ENCODE measurements at regions not wholly inside any gene's neighbourhood (a gene's known extent, or its start where the extent isn't known, plus 50 kb on each side); places are given as distances from the start of the nearest gene placed in this dataset.

DNA sequence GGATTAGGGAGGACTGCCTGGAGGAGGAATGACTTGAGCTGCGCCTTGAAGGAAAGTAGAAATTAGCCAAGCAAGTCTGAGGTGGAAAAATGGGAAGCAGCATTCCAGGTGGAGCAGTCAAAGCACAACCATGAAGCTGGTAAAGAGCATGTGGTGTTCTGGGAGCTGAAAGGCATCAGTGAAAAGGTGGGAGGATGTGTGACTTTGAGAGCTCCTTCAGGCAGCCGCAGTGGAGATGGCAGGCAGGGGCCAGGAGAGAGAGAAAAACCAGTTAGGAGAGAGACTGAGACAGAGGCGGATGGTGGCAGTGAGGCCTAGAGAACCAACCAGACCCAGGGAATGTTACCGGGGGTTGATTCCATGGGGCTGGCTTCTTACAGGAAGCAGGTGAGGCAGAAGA is 393.4 kb downstream of the MIAT start:
- H2AFZ ChIP-seq (ENCODE audit: low read depth, low read length), result no peak overlapping the region
- H4K20me1 ChIP-seq (ENCODE audit: insufficient read depth, low read length), result no peaks in the 10 kb centered on the region
- no peaks in the 10 kb centered on the region for H3K27me3 ChIP-seq (ENCODE audit: insufficient read depth, low read length)
- H3K9ac ChIP-seq (ENCODE audit: low read length), result no peak overlapping the region
- peaks cover 2% of the 10 kb centered on the region for H3K4me1 ChIP-seq (ENCODE audit: insufficient read depth, low read length)
- Mint-ChIP-seq H3K4me3 (ENCODE audit: unreplicated experiment) (no peak overlapping the region), H3K27ac (ENCODE audit: unreplicated experiment) (no peak overlapping the region), H3K27me3 (ENCODE audit: low read depth, unreplicated experiment) (peaks cover 11% of the 10 kb centered on the region), H3K36me3 (ENCODE audit: low read depth, unreplicated experiment) (peaks cover 2% of the 10 kb centered on the region), H3K9me3 (ENCODE audit: unreplicated experiment) (no peaks in the 10 kb centered on the region), H3K4me1 (ENCODE audit: low read depth, unreplicated experiment) (peaks cover 2% of the 10 kb centered on the region)
- no peaks in the 10 kb centered on the region for H3K9me3 ChIP-seq (ENCODE audit: insufficient read depth, low read depth, low read length)
- H3K36me3 ChIP-seq (ENCODE audit: insufficient read depth, low read length), result no peaks in the 10 kb centered on the region
- no peaks in the 10 kb centered on the region for H3K79me2 ChIP-seq (ENCODE audit: insufficient read depth, low read length)
- no peak overlapping the region for H3K27ac ChIP-seq (ENCODE audit: low read depth, low read length)
- no peak overlapping the region for H3K4me3 ChIP-seq (ENCODE audit: insufficient read depth, low read depth, low read length)
- DNase-seq (ENCODE audit: low read depth), result no peak
- no peak for FAIRE-seq
- H3K4me2 ChIP-seq (ENCODE audit: low read length), result no peak overlapping the region
- TF ChIP-seq, protein P1, sequence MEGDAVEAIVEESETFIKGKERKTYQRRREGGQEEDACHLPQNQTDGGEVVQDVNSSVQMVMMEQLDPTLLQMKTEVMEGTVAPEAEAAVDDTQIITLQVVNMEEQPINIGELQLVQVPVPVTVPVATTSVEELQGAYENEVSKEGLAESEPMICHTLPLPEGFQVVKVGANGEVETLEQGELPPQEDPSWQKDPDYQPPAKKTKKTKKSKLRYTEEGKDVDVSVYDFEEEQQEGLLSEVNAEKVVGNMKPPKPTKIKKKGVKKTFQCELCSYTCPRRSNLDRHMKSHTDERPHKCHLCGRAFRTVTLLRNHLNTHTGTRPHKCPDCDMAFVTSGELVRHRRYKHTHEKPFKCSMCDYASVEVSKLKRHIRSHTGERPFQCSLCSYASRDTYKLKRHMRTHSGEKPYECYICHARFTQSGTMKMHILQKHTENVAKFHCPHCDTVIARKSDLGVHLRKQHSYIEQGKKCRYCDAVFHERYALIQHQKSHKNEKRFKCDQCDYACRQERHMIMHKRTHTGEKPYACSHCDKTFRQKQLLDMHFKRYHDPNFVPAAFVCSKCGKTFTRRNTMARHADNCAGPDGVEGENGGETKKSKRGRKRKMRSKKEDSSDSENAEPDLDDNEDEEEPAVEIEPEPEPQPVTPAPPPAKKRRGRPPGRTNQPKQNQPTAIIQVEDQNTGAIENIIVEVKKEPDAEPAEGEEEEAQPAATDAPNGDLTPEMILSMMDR (IDR thresholded peaks at IDR 0.05; ENCODE audit: insufficient read depth, low read depth, low read length), result no peak

DNA sequence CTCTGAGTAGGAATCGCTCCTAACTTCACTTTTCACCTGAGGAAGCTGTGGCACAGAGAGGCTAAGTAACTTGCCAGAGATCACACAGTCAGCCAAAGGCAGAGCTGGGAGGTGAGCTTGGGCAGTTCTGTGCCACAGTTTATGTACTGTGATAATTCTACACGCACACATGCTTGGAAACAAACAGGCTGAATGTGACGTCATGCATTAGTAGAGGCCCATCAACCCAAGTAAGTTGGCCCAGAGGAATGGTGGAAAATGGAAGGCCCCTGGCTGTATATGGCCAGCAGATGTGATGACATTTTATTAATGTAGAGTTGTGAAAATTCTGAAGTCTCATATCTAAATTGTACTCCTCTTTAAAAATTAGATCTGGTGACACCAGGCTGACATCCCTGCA is 394.0 kb downstream of the MIAT start:
- H3K9me3 ChIP-seq (ENCODE audit: insufficient read depth, low read depth, low read length), result no peaks in the 10 kb centered on the region
- no peaks in the 10 kb centered on the region for H4K20me1 ChIP-seq (ENCODE audit: insufficient read depth, low read length)
- FAIRE-seq (no peak), DNase-seq (ENCODE audit: low read depth) (no peak)
- H3K4me1 Mint-ChIP-seq (ENCODE audit: low read depth, unreplicated experiment), result no peaks in the 10 kb centered on the region
- peaks cover 2% of the 10 kb centered on the region for H3K36me3 Mint-ChIP-seq (ENCODE audit: low read depth, unreplicated experiment)
- no peak overlapping the region for H3K9ac ChIP-seq (ENCODE audit: low read length)
- H2AFZ ChIP-seq (ENCODE audit: low read depth, low read length), result no peak overlapping the region
- peaks cover 11% of the 10 kb centered on the region for H3K27me3 Mint-ChIP-seq (ENCODE audit: low read depth, unreplicated experiment)
- H3K4me3 ChIP-seq (ENCODE audit: insufficient read depth, low read depth, low read length), result no peak overlapping the region
- TF ChIP-seq, protein P1 (IDR thresholded peaks at IDR 0.05; ENCODE audit: insufficient read depth, low read depth, low read length), result no peak
- TF ChIP-seq EZH2 (IDR thresholded peaks at IDR 0.05; ENCODE audit: insufficient read depth, low read length), result no peak
- no peaks in the 10 kb centered on the region for H3K9me3 Mint-ChIP-seq (ENCODE audit: unreplicated experiment)
- H3K4me1 ChIP-seq (ENCODE audit: insufficient read depth, low read length), result no peaks in the 10 kb centered on the region
- H3K27ac ChIP-seq (ENCODE audit: low read depth, low read length), result no peak overlapping the region
- H3K4me2 ChIP-seq (ENCODE audit: low read length), result no peak overlapping the region
- H3K27ac Mint-ChIP-seq (ENCODE audit: unreplicated experiment), result no peak overlapping the region
- no peaks in the 10 kb centered on the region for H3K36me3 ChIP-seq (ENCODE audit: insufficient read depth, low read length)
- no peaks in the 10 kb centered on the region for H3K27me3 ChIP-seq (ENCODE audit: insufficient read depth, low read length)
- H3K79me2 ChIP-seq (ENCODE audit: insufficient read depth, low read length), result no peaks in the 10 kb centered on the region
- no peak overlapping the region for H3K4me3 Mint-ChIP-seq (ENCODE audit: unreplicated experiment)

GRCh38 chr22:27057717-27058116 is 400.3 kb downstream of the MIAT start:
- Mint-ChIP-seq H3K4me1 (ENCODE audit: low read depth, unreplicated experiment) (peaks cover 3% of the 10 kb centered on the region), H3K36me3 (ENCODE audit: low read depth, unreplicated experiment) (no peaks in the 10 kb centered on the region), H3K9me3 (ENCODE audit: unreplicated experiment) (no peaks in the 10 kb centered on the region), H3K27ac (ENCODE audit: unreplicated experiment) (no peak overlapping the region), H3K4me3 (ENCODE audit: unreplicated experiment) (no peak overlapping the region), H3K27me3 (ENCODE audit: low read depth, unreplicated experiment) (peaks cover 11% of the 10 kb centered on the region)
- FAIRE-seq, result no peak
- Histone ChIP-seq H3K36me3 (ENCODE audit: insufficient read depth, low read length) (no peaks in the 10 kb centered on the region), H3K79me2 (ENCODE audit: insufficient read depth, low read length) (no peaks in the 10 kb centered on the region), H3K4me3 (ENCODE audit: insufficient read depth, low read depth, low read length) (no peak overlapping the region), H4K20me1 (ENCODE audit: insufficient read depth, low read length) (no peaks in the 10 kb centered on the region), H3K9me3 (ENCODE audit: insufficient read depth, low read depth, low read length) (no peaks in the 10 kb centered on the region), H3K4me2 (ENCODE audit: low read length) (no peak overlapping the region), H2AFZ (ENCODE audit: low read depth, low read length) (no peak overlapping the region), H3K27ac (ENCODE audit: low read depth, low read length) (no peak overlapping the region), H3K4me1 (ENCODE audit: insufficient read depth, low read length) (no peaks in the 10 kb centered on the region), H3K27me3 (ENCODE audit: insufficient read depth, low read length) (no peaks in the 10 kb centered on the region), H3K9ac (ENCODE audit: low read length) (no peak overlapping the region)
- no peak for DNase-seq (ENCODE audit: low read depth)
- TF ChIP-seq, protein P1 (IDR thresholded peaks at IDR 0.05; ENCODE audit: insufficient read depth, low read depth, low read length), result no peak
- TF ChIP-seq EZH2 (IDR thresholded peaks at IDR 0.05; ENCODE audit: insufficient read depth, low read length), result no peak

All from astrocyte (in vitro differentiated cells and primary cell).